A549 (cell line): ENCODE measurements at regions not wholly inside any gene's neighbourhood (a gene's known extent, or its start where the extent isn't known, plus 50 kb on each side); places are given as distances from the start of the nearest gene placed in this dataset.

Experiments used
- BHLHE40 ChIP-seq: IDR thresholded peaks from 2 replicates; pipeline ENCODE4 v1.6.1; 2012; ENCODE audit warnings: low read depth, low read length, inconsistent platforms
- CTCF ChIP-seq: fragments of >200 bp; sonication (Bioruptor Twin); formaldehyde crosslinking; IDR thresholded peaks from 3 replicates; pipeline ENCODE4 v1.5.1; 2016
- KDM1A ChIP-seq: fragments of 200-600 bp; sonication (generic); IDR thresholded peaks from 2 replicates; pipeline ENCODE4 v1.6.1; 2016; ENCODE audit warnings: low read depth, mild to moderate bottlenecking
- MAX ChIP-seq: IDR thresholded peaks from 2 replicates; pipeline ENCODE4 v1.6.1; 2012
- MAZ ChIP-seq: fragments of 150-350 bp; IDR thresholded peaks from 2 replicates; pipeline ENCODE4 v1.6.1; 2014; ENCODE audit warnings: antibody characterized with exemption, low read depth, low read length, borderline replicate concordance
- MYC ChIP-seq: IDR thresholded peaks from 2 replicates; pipeline ENCODE4 v1.6.1; 2012; ENCODE audit warnings: mild to moderate bottlenecking, inconsistent platforms, low read length, improper control_type of control experiment, borderline replicate concordance
- POLR2AphosphoS2 ChIP-seq: conservative IDR thresholded peaks from 2 replicates; pipeline ENCODE4 v1.6.1; 2012; ENCODE audit warnings: low read length, improper control_type of control experiment, inconsistent platforms
- RAD21 ChIP-seq, 2 experiments: fragments of >200 bp in 1 of 2; sonication (Bioruptor Twin) in 1 of 2; formaldehyde crosslinking in 1 of 2; IDR thresholded peaks in 1 of 2; conservative IDR thresholded peaks in 1 of 2; 2 replicates in 1 of 2; 3 replicates in 1 of 2; pipeline ENCODE4 v1.6.1; 2012 to 2018; ENCODE audit warnings: inconsistent platforms in 1 of 2
- RCOR1 ChIP-seq: fragments of 150-350 bp; IDR thresholded peaks from 2 replicates; pipeline ENCODE4 v1.6.1; 2014; ENCODE audit warnings: antibody characterized with exemption, low read length, low read depth
- RFX5 ChIP-seq: fragments of 450-650 bp; IDR thresholded peaks from 2 replicates; pipeline ENCODE4 v1.7.1; 2014; ENCODE audit warnings: antibody characterized with exemption, mild to moderate bottlenecking, moderate library complexity

DNA sequence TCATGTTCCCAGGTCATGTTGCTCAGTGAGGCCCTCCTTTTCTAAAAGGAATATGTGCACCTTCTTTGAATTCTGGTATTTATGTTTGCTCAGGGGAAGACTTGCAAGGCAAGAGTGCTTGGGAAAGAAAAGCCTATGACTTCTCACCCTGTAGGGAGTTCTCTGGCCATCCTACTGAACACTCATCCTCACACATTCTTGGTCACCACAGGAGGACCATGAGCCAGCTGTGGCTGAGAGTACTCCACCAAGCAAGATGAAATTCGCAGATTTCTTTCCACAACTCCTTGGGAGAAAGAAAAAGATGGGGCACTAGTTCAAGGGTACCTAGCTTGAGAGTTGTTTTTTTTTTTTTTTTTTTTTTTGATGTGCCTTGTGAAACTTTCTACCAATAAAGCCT lies 179.6 kb downstream of the FZD1 start:
- no peak for TF ChIP-seq RAD21 (conservative IDR thresholded peaks at IDR 0.05 in 1 of 2, IDR thresholded peaks at IDR 0.05 in 1 of 2)
- TF ChIP-seq CTCF, result no peak
- TF ChIP-seq RCOR1, result no peak
- TF ChIP-seq BHLHE40, result no peak
- TF ChIP-seq MAX, result no peak
- no peak for TF ChIP-seq POLR2AphosphoS2
- no peak for TF ChIP-seq KDM1A
- no peak for TF ChIP-seq RFX5
- no peak for TF ChIP-seq MAZ
- no peak for TF ChIP-seq MYC
